ENCODE measurements at regions not wholly inside any gene's neighbourhood (a gene's known extent, or its start where the extent isn't known, plus 50 kb on each side); places are given as distances from the start of the nearest gene placed in this dataset.

GRCh38 chr10:3397846-3398245, 225.3 kb upstream of the PITRM1 start:
- DNase-seq (ENCODE audit: low read depth) = no peak
- peaks cover 5% of the 10 kb centered on the region for H3K9me3 ChIP-seq (ENCODE audit: control insufficient read depth, low read length)
- no peak overlapping the region for H3K9ac ChIP-seq (ENCODE audit: low read length)
- H3K4me1 ChIP-seq (ENCODE audit: control insufficient read depth, insufficient read depth, low read length) = no peaks in the 10 kb centered on the region
- no peaks in the 10 kb centered on the region for H3K36me3 ChIP-seq (ENCODE audit: control insufficient read depth, insufficient read depth, low read length, severe bottlenecking)
- no peaks in the 10 kb centered on the region for H3K27me3 ChIP-seq (replicated peaks; ENCODE audit: control insufficient read depth, insufficient read depth, low read length)
- no peak overlapping the region for H3K4me3 ChIP-seq (ENCODE audit: low read length)

DNA sequence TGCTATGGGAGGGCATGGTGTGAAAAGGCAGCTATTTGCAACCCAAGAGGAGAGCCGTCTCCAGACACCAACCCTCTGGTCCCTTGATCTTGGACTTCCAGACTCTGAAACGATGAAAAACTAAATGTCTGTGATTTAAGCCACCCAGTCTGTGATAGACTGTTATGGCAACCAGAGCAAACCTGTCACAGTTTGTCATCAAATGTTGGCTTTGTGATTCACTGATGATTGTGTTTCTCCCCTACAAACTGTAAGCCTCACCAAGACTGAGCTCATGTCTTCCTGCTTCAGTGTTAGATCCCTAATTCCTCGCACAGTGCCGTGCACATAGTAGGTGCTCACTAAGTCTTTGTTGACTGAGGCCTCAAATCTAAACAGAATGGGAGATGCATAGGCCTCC, 224.6 kb upstream of the PITRM1 start:
- Histone ChIP-seq H3K9me3 (ENCODE audit: control insufficient read depth, low read length) (peaks cover 5% of the 10 kb centered on the region), H3K4me3 (ENCODE audit: low read length) (no peak overlapping the region), H3K4me1 (ENCODE audit: control insufficient read depth, insufficient read depth, low read length) (no peaks in the 10 kb centered on the region), H3K9ac (ENCODE audit: low read length) (no peak overlapping the region), H3K36me3 (ENCODE audit: control insufficient read depth, insufficient read depth, low read length, severe bottlenecking) (no peaks in the 10 kb centered on the region), H3K27me3 (replicated peaks; ENCODE audit: control insufficient read depth, insufficient read depth, low read length) (no peaks in the 10 kb centered on the region)
- no peak for DNase-seq (ENCODE audit: low read depth)

- H3K9me3 ChIP-seq (ENCODE audit: control insufficient read depth, low read length) = peaks cover 5% of the 10 kb centered on the region
- no peak for DNase-seq (ENCODE audit: low read depth)
- no peaks in the 10 kb centered on the region for H3K36me3 ChIP-seq (ENCODE audit: control insufficient read depth, insufficient read depth, low read length, severe bottlenecking)
- H3K4me3 ChIP-seq (ENCODE audit: low read length) = no peak overlapping the region
- no peaks in the 10 kb centered on the region for H3K4me1 ChIP-seq (ENCODE audit: control insufficient read depth, insufficient read depth, low read length)
- no peaks in the 10 kb centered on the region for H3K27me3 ChIP-seq (replicated peaks; ENCODE audit: control insufficient read depth, insufficient read depth, low read length)
- no peak overlapping the region for H3K9ac ChIP-seq (ENCODE audit: low read length)
Observed at GRCh38 chr10:3396116-3396515, 223.5 kb upstream of the PITRM1 start.

- H3K9me3 ChIP-seq (ENCODE audit: control insufficient read depth, low read length) = peaks cover 5% of the 10 kb centered on the region
- no peak overlapping the region for H3K4me3 ChIP-seq (ENCODE audit: low read length)
- H3K36me3 ChIP-seq (ENCODE audit: control insufficient read depth, insufficient read depth, low read length, severe bottlenecking) = no peaks in the 10 kb centered on the region
- H3K4me1 ChIP-seq (ENCODE audit: control insufficient read depth, insufficient read depth, low read length) = no peaks in the 10 kb centered on the region
- no peak for DNase-seq (ENCODE audit: low read depth)
- no peak overlapping the region for H3K9ac ChIP-seq (ENCODE audit: low read length)
- no peaks in the 10 kb centered on the region for H3K27me3 ChIP-seq (replicated peaks; ENCODE audit: control insufficient read depth, insufficient read depth, low read length)
Observed at GRCh38 chr10:3395458-3395861, 222.9 kb upstream of the PITRM1 start.

DNA sequence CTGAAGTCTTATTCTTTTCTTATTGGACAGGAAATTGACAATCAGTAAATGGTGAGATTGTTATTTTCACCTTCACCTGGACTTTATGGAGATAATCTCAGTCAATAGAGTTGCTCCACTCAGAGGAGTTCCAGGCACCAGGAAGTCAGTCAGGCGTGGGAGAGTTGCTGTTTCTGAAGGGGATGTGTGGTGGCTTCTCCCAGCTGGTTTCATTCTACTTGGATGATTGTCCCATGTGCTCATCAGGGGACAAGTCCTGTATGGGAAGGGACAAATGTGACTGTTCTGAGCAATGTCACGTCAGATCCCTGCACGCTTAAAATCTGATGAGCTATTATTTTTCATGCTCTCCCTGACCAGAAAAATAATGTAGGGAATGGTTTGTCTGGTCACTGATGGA, 222.5 kb upstream of the PITRM1 start:
- H3K9ac ChIP-seq (ENCODE audit: low read length) = no peak overlapping the region
- H3K4me1 ChIP-seq (ENCODE audit: control insufficient read depth, insufficient read depth, low read length) = no peaks in the 10 kb centered on the region
- no peaks in the 10 kb centered on the region for H3K27me3 ChIP-seq (replicated peaks; ENCODE audit: control insufficient read depth, insufficient read depth, low read length)
- H3K9me3 ChIP-seq (ENCODE audit: control insufficient read depth, low read length) = peaks cover 5% of the 10 kb centered on the region
- no peak overlapping the region for H3K4me3 ChIP-seq (ENCODE audit: low read length)
- DNase-seq (ENCODE audit: low read depth) = no peak
- H3K36me3 ChIP-seq (ENCODE audit: control insufficient read depth, insufficient read depth, low read length, severe bottlenecking) = no peaks in the 10 kb centered on the region

DNA sequence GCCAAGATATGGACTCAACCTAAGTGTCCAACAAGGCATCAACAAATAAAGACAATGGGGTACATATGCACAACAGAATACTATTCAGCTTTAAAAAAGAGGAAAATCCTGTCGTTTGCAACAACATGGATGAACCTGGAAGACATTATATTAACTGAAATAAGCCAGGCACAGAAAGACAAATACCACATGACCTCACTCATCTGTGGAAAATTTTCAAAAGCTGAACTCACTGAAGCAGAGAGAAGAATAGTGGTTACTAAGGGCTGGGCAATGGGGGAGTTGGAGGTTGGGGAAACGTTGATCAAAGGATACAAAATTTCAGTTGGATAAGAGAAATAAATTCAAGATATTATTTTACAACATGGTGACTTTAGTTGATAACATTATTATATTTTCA, 221.4 kb upstream of the PITRM1 start:
- Histone ChIP-seq H3K27me3 (replicated peaks; ENCODE audit: control insufficient read depth, insufficient read depth, low read length) (no peaks in the 10 kb centered on the region), H3K4me1 (ENCODE audit: control insufficient read depth, insufficient read depth, low read length) (no peaks in the 10 kb centered on the region), H3K9ac (ENCODE audit: low read length) (no peak overlapping the region), H3K4me3 (ENCODE audit: low read length) (no peak overlapping the region), H3K36me3 (ENCODE audit: control insufficient read depth, insufficient read depth, low read length, severe bottlenecking) (no peaks in the 10 kb centered on the region), H3K9me3 (ENCODE audit: control insufficient read depth, low read length) (peaks cover 5% of the 10 kb centered on the region)
- DNase-seq (ENCODE audit: low read depth) = peak; percentile 32

DNA sequence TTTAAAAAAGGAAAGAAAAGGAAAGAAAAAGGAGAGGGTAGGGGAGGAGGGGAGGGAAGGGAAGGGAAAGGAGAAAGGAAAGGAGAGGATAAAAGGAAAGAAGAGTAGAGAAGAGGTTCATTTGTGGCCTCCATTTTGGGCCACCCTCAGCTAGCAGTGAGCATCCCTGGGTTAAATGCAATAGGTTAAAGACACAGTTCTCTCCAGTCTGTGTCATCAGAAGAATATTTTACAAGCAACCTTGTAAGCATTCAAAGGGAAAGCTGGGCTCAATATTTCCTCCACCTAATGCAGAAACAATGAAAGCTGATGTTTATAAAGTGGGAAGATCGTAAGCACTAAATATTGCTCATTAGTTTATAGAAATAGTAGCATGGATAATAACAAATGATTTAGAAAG, 219.1 kb upstream of the PITRM1 start:
- Histone ChIP-seq H3K4me3 (ENCODE audit: low read length) (no peak overlapping the region), H3K4me1 (ENCODE audit: control insufficient read depth, insufficient read depth, low read length) (no peaks in the 10 kb centered on the region), H3K36me3 (ENCODE audit: control insufficient read depth, insufficient read depth, low read length, severe bottlenecking) (no peaks in the 10 kb centered on the region), H3K9me3 (ENCODE audit: control insufficient read depth, low read length) (peaks cover 7% of the 10 kb centered on the region), H3K27me3 (replicated peaks; ENCODE audit: control insufficient read depth, insufficient read depth, low read length) (no peaks in the 10 kb centered on the region), H3K9ac (ENCODE audit: low read length) (no peak overlapping the region)
- no peak for DNase-seq (ENCODE audit: low read depth)

GRCh38 chr10:3389130-3389529, 216.5 kb upstream of the PITRM1 start:
- no peak for DNase-seq (ENCODE audit: low read depth)
- H3K4me1 ChIP-seq (ENCODE audit: control insufficient read depth, insufficient read depth, low read length) = no peaks in the 10 kb centered on the region
- no peaks in the 10 kb centered on the region for H3K27me3 ChIP-seq (replicated peaks; ENCODE audit: control insufficient read depth, insufficient read depth, low read length)
- no peaks in the 10 kb centered on the region for H3K36me3 ChIP-seq (ENCODE audit: control insufficient read depth, insufficient read depth, low read length, severe bottlenecking)
- no peak overlapping the region for H3K4me3 ChIP-seq (ENCODE audit: low read length)
- H3K9me3 ChIP-seq (ENCODE audit: control insufficient read depth, low read length) = peaks cover 18% of the 10 kb centered on the region
- no peak overlapping the region for H3K9ac ChIP-seq (ENCODE audit: low read length)

DNA sequence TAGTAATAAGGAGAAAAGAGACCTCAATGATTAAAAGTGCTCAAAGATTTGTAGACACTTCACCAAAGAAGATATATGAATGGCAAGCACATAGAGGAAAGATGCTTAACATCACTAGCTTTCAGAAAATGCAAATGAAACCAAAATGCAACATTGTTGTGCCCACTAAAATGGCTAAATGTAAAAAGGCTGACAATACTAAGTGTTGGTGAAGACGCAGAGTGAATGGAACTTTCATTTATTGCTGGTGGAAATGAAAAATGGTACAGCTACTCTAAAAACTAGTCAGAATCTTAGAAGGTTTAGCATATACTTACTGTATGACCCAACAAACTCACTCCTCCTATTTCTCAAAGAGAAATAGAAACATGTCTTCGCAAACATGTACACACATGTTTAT, 212.9 kb upstream of the PITRM1 start:
- no peak overlapping the region for H3K4me3 ChIP-seq (ENCODE audit: low read length)
- no peak for DNase-seq (ENCODE audit: low read depth)
- H3K4me1 ChIP-seq (ENCODE audit: control insufficient read depth, insufficient read depth, low read length) = no peaks in the 10 kb centered on the region
- no peaks in the 10 kb centered on the region for H3K36me3 ChIP-seq (ENCODE audit: control insufficient read depth, insufficient read depth, low read length, severe bottlenecking)
- H3K9ac ChIP-seq (ENCODE audit: low read length) = no peak overlapping the region
- no peaks in the 10 kb centered on the region for H3K27me3 ChIP-seq (replicated peaks; ENCODE audit: control insufficient read depth, insufficient read depth, low read length)
- H3K9me3 ChIP-seq (ENCODE audit: control insufficient read depth, low read length) = peaks cover 18% of the 10 kb centered on the region

- H3K9me3 ChIP-seq (ENCODE audit: control insufficient read depth, low read length) = peaks cover 19% of the 10 kb centered on the region
- H3K4me1 ChIP-seq (ENCODE audit: control insufficient read depth, insufficient read depth, low read length) = no peaks in the 10 kb centered on the region
- H3K4me3 ChIP-seq (ENCODE audit: low read length) = no peak overlapping the region
- no peaks in the 10 kb centered on the region for H3K36me3 ChIP-seq (ENCODE audit: control insufficient read depth, insufficient read depth, low read length, severe bottlenecking)
- no peak for DNase-seq (ENCODE audit: low read depth)
- H3K9ac ChIP-seq (ENCODE audit: low read length) = no peak overlapping the region
- no peaks in the 10 kb centered on the region for H3K27me3 ChIP-seq (replicated peaks; ENCODE audit: control insufficient read depth, insufficient read depth, low read length)
Observed at GRCh38 chr10:3382092-3382491, 209.5 kb upstream of the PITRM1 start.

DNA sequence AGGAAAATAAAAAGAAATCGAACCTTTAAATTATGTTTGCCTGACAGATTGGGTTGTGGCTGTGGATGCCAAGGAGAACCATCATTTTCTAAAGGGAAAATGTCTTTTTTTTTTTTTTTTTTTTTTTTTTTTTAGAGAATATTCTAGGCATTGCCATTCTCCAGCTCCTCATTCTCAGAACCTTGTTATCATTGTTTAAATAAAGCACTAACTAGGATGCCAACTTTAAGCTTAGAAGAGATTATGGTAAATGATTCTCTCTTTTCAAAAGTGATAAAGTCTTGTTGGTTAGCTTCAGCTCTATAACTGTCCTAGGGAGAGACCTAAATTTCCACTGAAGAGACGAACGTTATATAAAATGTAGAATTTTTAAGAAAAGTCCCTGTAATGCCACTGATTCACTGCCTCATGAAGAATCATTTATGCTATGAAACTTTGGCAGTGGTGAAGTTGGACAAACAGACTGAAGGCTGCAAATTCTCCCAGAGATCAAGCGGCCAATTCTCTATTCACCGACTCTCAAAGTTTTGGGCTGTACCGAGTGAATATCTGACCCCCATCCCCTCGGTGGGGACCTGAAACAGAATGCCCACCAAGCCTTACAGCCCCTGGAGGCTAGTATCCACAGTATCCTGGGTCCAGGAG, 207.9 kb upstream of the PITRM1 start:
- Histone ChIP-seq H3K4me3 (ENCODE audit: low read length) (no peak overlapping the region), H3K27me3 (replicated peaks; ENCODE audit: control insufficient read depth, insufficient read depth, low read length) (no peaks in the 10 kb centered on the region), H3K4me1 (ENCODE audit: control insufficient read depth, insufficient read depth, low read length) (no peaks in the 10 kb centered on the region), H3K36me3 (ENCODE audit: control insufficient read depth, insufficient read depth, low read length, severe bottlenecking) (no peaks in the 10 kb centered on the region), H3K9me3 (ENCODE audit: control insufficient read depth, low read length) (peaks cover 10% of the 10 kb centered on the region), H3K9ac (ENCODE audit: low read length) (no peak overlapping the region)
- no peak for DNase-seq (ENCODE audit: low read depth)

GRCh38 chr10:3376631-3377030, 204.0 kb upstream of the PITRM1 start:
- H3K27me3 ChIP-seq (replicated peaks; ENCODE audit: control insufficient read depth, insufficient read depth, low read length) = no peaks in the 10 kb centered on the region
- H3K9me3 ChIP-seq (ENCODE audit: control insufficient read depth, low read length) = peaks cover 4% of the 10 kb centered on the region
- no peak overlapping the region for H3K4me3 ChIP-seq (ENCODE audit: low read length)
- H3K36me3 ChIP-seq (ENCODE audit: control insufficient read depth, insufficient read depth, low read length, severe bottlenecking) = no peaks in the 10 kb centered on the region
- peaks cover 12% of the 10 kb centered on the region for H3K4me1 ChIP-seq (ENCODE audit: control insufficient read depth, insufficient read depth, low read length)
- no peak overlapping the region for H3K9ac ChIP-seq (ENCODE audit: low read length)
- no peak for DNase-seq (ENCODE audit: low read depth)
